NT2/D1 (cell line): ENCODE measurements at regions not wholly inside any gene's neighbourhood (a gene's known extent, or its start where the extent isn't known, plus 50 kb on each side); places are given as distances from the start of the nearest gene placed in this dataset.
"Not testable (repeated sequence)": the region's sequence is repeated elsewhere in the genome, so short reads cannot be mapped to it uniquely, and the experiment has no call there.

Experiments
- SUZ12 ChIP-seq: IDR thresholded peaks from 2 replicates; pipeline ENCODE4 v1.6.1; 2011; ENCODE audit not compliant: insufficient read length, insufficient read depth; ENCODE audit errors: extremely low read depth
- YY1 ChIP-seq: IDR thresholded peaks from 2 replicates; pipeline ENCODE4 v1.6.1; 2011; ENCODE audit not compliant: insufficient read length, insufficient read depth
- ZNF274 ChIP-seq: IDR thresholded peaks from 2 replicates; pipeline ENCODE4 v1.6.1; 2011; ENCODE audit warnings: mild to moderate bottlenecking, low read depth, low read length

- not testable (repeated sequence) for TF ChIP-seq ZNF274, YY1, SUZ12
Observed at GRCh38 chr10:23595278-23595677, 156.4 kb downstream of the OTUD1 start.
